HCT116 (cell line): ENCODE measurements at regions not wholly inside any gene's neighbourhood (a gene's known extent, or its start where the extent isn't known, plus 50 kb on each side); places are given as distances from the start of the nearest gene placed in this dataset.

Source experiments
- ATAC-seq: fragments of 200-7000 bp; cut with Tn5 transposase; 2 replicates; pipeline ENCODE4 v1.9.1; 2020; ENCODE audit warnings: mild to moderate bottlenecking, moderate library complexity
- BruUV-seq: library from RNA; stranded (reverse); fragments of 400-500 nt; replicated peaks from 2 replicates; lab custom pipeline; 2021; lab: Mats Ljungman, UMichigan
- CTCF ChIA-PET: fragments of 300-600 bp; sonication (Branson Sonifier 250); formaldehyde crosslinking; loops from one replicate; lab custom pipeline; 2021; ENCODE audit warnings: antibody characterized with exemption; lab: Charles Lee
- POLR2A ChIA-PET: fragments of 300-600, 350-600 bp; sonication (Branson Sonifier 250); formaldehyde crosslinking; loops from one replicate; lab custom pipeline; 2021; ENCODE audit warnings: antibody characterized with exemption; lab: Charles Lee
- RAD21 ChIA-PET, 2 experiments: fragments of 300-600 bp; sonication (Branson Sonifier 250); formaldehyde crosslinking; loops; one replicate each; lab custom pipeline; 2023; ENCODE audit warnings: low total read pairs in 2 of 2; ENCODE audit not compliant: uncharacterized antibody in 2 of 2, unreplicated experiment in 2 of 2, low non-redundant PET in 1 of 2; lab: Charles Lee
- DNase-seq: peaks from one replicate; pipeline ENCODE4 v3.0.0-alpha.2; 2010; ENCODE audit warnings: low read depth, low spot score
- H2AFZ ChIP-seq: fragments of 200-600 bp; shearing (Covaris generic), sonication (generic); 2 replicates; pipeline ENCODE4 v1.6.1; 2017; ENCODE audit warnings: low read depth, mixed run types, mixed read lengths, antibody characterized with exemption, low read length; ENCODE audit not compliant: poor library complexity, severe bottlenecking
- H3K27ac ChIP-seq: 2 replicates; pipeline ENCODE4 v1.5.1; 2012; ENCODE audit warnings: low read depth, low read length
- H3K27me3 ChIP-seq: fragments of 200-600 bp; sonication (generic); 2 replicates; pipeline ENCODE4 v1.6.1; 2016; ENCODE audit warnings: mixed run types, low read length, mixed read lengths; ENCODE audit not compliant: insufficient read depth
- H3K36me3 ChIP-seq, 2 experiments: fragments of 200-500 bp in 1 of 2; fragments of 200-600 bp in 1 of 2; sonication (Bioruptor generic) in 1 of 2; sonication (generic) in 1 of 2; 2 replicates each; pipeline versions ENCODE4 v1.5.1 to v1.6.1; 2014 to 2016; ENCODE audit warnings: low read length in 2 of 2, inconsistent platforms in 1 of 2, mixed read lengths in 1 of 2, mixed run types in 1 of 2; ENCODE audit not compliant: insufficient read depth in 2 of 2, control insufficient read depth in 1 of 2
- H3K4me1 ChIP-seq, 2 experiments: fragments of 200-600 bp in 1 of 2; sonication (generic) in 1 of 2; 2 replicates each; pipeline versions ENCODE4 v1.5.1 to v1.6.1; 2012 to 2017; ENCODE audit warnings: low read length in 2 of 2, inconsistent platforms in 1 of 2, mild to moderate bottlenecking in 1 of 2, mixed read lengths in 1 of 2, mixed run types in 1 of 2, moderate library complexity in 1 of 2; ENCODE audit not compliant: insufficient read depth in 2 of 2, control insufficient read depth in 1 of 2
- H3K4me2 ChIP-seq: fragments of 200-600 bp; sonication (generic); 2 replicates; pipeline ENCODE4 v1.6.1; 2017; ENCODE audit warnings: mixed run types, low read length, mixed read lengths
- H3K4me3 ChIP-seq, 2 experiments: fragments of 200-600 bp in 1 of 2; sonication (generic) in 1 of 2; replicated peaks in 1 of 2; 2 replicates each; pipeline ENCODE4 v1.5.1; 2011 to 2016; ENCODE audit warnings: low read length in 2 of 2, control low read depth in 1 of 2, low read depth in 1 of 2, mild to moderate bottlenecking in 1 of 2, mixed read lengths in 1 of 2, mixed run types in 1 of 2
- H3K79me2 ChIP-seq: fragments of 200-600 bp; sonication (generic); 2 replicates; pipeline ENCODE4 v1.6.1; 2017; ENCODE audit warnings: mild to moderate bottlenecking, mixed run types, low read length, moderate library complexity, mixed read lengths; ENCODE audit not compliant: insufficient read depth
- H3K9ac ChIP-seq: fragments of 200-600 bp; sonication (generic); 2 replicates; pipeline ENCODE4 v1.6.1; 2016; ENCODE audit warnings: low read length, mixed read lengths
- H3K9me2 ChIP-seq: fragments of 200-600 bp; sonication (generic), shearing (Covaris generic); 2 replicates; pipeline ENCODE4 v1.6.1; 2017; ENCODE audit warnings: mixed run types, mild to moderate bottlenecking, moderate library complexity; ENCODE audit not compliant: insufficient read depth
- H3K9me3 ChIP-seq, 2 experiments: fragments of 200-500 bp in 1 of 2; fragments of 200-600 bp in 1 of 2; sonication (Bioruptor generic) in 1 of 2; sonication (generic) in 1 of 2; 2 replicates each; pipeline ENCODE4 v1.6.1; 2014 to 2017; ENCODE audit warnings: low read length in 2 of 2, mixed read lengths in 2 of 2, inconsistent platforms in 1 of 2, low read depth in 1 of 2, mild to moderate bottlenecking in 1 of 2, mixed run types in 1 of 2, moderate library complexity in 1 of 2; ENCODE audit not compliant: control insufficient read depth in 1 of 2, insufficient read depth in 1 of 2
- H4K20me1 ChIP-seq: fragments of 200-600 bp; sonication (generic), shearing (Covaris generic); 2 replicates; pipeline ENCODE4 v1.6.1; 2017; ENCODE audit warnings: mixed run types, mild to moderate bottlenecking, moderate library complexity; ENCODE audit not compliant: insufficient read depth
- ATF3 ChIP-seq: IDR thresholded peaks from 2 replicates; pipeline ENCODE4 v1.6.1; 2012
- EGR1 ChIP-seq: IDR thresholded peaks from 2 replicates; pipeline ENCODE4 v1.6.1; 2012; ENCODE audit warnings: low read depth
- ELF1 ChIP-seq: IDR thresholded peaks from 2 replicates; pipeline ENCODE4 v1.6.1; 2012; ENCODE audit warnings: low read depth, borderline replicate concordance
- EZH2 ChIP-seq: fragments of 200-600 bp; sonication (generic); IDR thresholded peaks from 2 replicates; pipeline ENCODE4 v1.6.1; 2017; ENCODE audit warnings: antibody characterized with exemption, mixed run types
- FOSL1 ChIP-seq: IDR thresholded peaks from 2 replicates; pipeline ENCODE4 v1.6.1; 2012; ENCODE audit warnings: low read depth
- JUND ChIP-seq: IDR thresholded peaks from 2 replicates; pipeline ENCODE4 v1.6.1; 2012
- MAX ChIP-seq: IDR thresholded peaks from 2 replicates; pipeline ENCODE4 v1.6.1; 2012
- POLR2AphosphoS5 ChIP-seq: IDR thresholded peaks from 2 replicates; pipeline ENCODE4 v1.6.1; 2011; ENCODE audit warnings: mild to moderate bottlenecking, low read depth, low read length, moderate library complexity
- REST ChIP-seq: IDR thresholded peaks from 2 replicates; pipeline ENCODE4 v1.6.1; 2012; ENCODE audit warnings: low read depth
- SIN3A ChIP-seq: IDR thresholded peaks from 2 replicates; pipeline ENCODE4 v1.6.1; 2012; ENCODE audit warnings: low read depth
- SP1 ChIP-seq: IDR thresholded peaks from 2 replicates; pipeline ENCODE4 v1.6.1; 2012; ENCODE audit warnings: low read depth
- SRF ChIP-seq: IDR thresholded peaks from 2 replicates; pipeline ENCODE4 v1.6.1; 2012; ENCODE audit warnings: low read depth
- YY1 ChIP-seq: IDR thresholded peaks from 2 replicates; pipeline ENCODE4 v1.6.1; 2011; ENCODE audit warnings: low read length, low read depth, moderate library complexity, mild to moderate bottlenecking; ENCODE audit not compliant: insufficient replicate concordance; ENCODE audit errors: extremely low read depth
- intact Hi-C: fragments of 100-400 bp; cut with micrococcal nuclease; formaldehyde crosslinking; loops from 2 replicates; pipeline ENCODE4 v1.10.0; 2022

- Histone ChIP-seq H3K9me3 (no peaks in the 10 kb centered on the region), H3K4me3 (no peak overlapping the region), H3K4me2 (no peak overlapping the region), H4K20me1 (no peaks in the 10 kb centered on the region), H3K36me3 (no peaks in the 10 kb centered on the region), H3K27me3 (peaks cover 22% of the 10 kb centered on the region; the same call in 1 of the 2 replicates), H2AFZ (no peak overlapping the region), H3K9me2 (no peaks in the 10 kb centered on the region), H3K79me2 (no peaks in the 10 kb centered on the region), H3K27ac (no peak overlapping the region), H3K9ac (no peak overlapping the region), H3K4me1 (no peaks in the 10 kb centered on the region)
- no TSS peak for BruUV-seq
- ATAC-seq, result no peak
- RAD21 ChIA-PET, result no interaction called here
- intact Hi-C loops, result no loop called here
- POLR2A ChIA-PET, result no interaction called here
- TF ChIP-seq EGR1 (no peak), YY1 (no peak), MAX (no peak), EZH2 (no peak), ATF3 (no peak), SRF (no peak), ELF1 (no peak), FOSL1 (no peak), JUND (no peak), SP1 (no peak), REST (no peak), SIN3A (no peak), POLR2AphosphoS5 (no peak)
- no peak for DNase-seq
- CTCF ChIA-PET, result no interaction called here
Observed at GRCh38 chr2:217393585-217394032, 533.7 kb upstream of the TNP1 start.
